Endothelial cell of umbilical vein (primary cell): ENCODE measurements at regions not wholly inside any gene's neighbourhood (a gene's known extent, or its start where the extent isn't known, plus 50 kb on each side); places are given as distances from the start of the nearest gene placed in this dataset.

Source experiments
- BruUV-seq: library from RNA; stranded (reverse); fragments of 400-500 nt; replicated peaks from 2 replicates; lab custom pipeline; 2021; lab: Mats Ljungman, UMichigan
- CTCF ChIA-PET: fragments of 300-600, 350-600 bp; sonication (Branson Sonifier 250); formaldehyde crosslinking; loops from one replicate; lab custom pipeline; 2021; ENCODE audit warnings: antibody characterized with exemption, inconsistent platforms; lab: Charles Lee
- POLR2A ChIA-PET: fragments of 300-600, 350-600 bp; sonication (Branson Sonifier 250); formaldehyde crosslinking; loops from one replicate; lab custom pipeline; 2021; ENCODE audit warnings: antibody characterized with exemption, inconsistent platforms; lab: Charles Lee
- DNase-seq: peaks from one replicate; pipeline ENCODE4 v3.0.0-alpha.2; 2011; ENCODE audit warnings: low read depth, low spot score
- FAIRE-seq: peaks from 2 replicates; lab custom pipeline; 2011; peaks lifted over from hg19 to GRCh38; lab: Jason Lieb, UNC
- H2AFZ ChIP-seq: 2 replicates; pipeline ENCODE4 v1.6.0; 2012; ENCODE audit warnings: low read depth, low read length, control low read depth, inconsistent platforms
- H3K27ac ChIP-seq: 2 replicates; pipeline ENCODE4 v1.5.1; 2011; ENCODE audit warnings: low read depth, mild to moderate bottlenecking, control low read depth, low read length, moderate library complexity; ENCODE audit not compliant: insufficient read depth
- H3K27me3 ChIP-seq, 2 experiments: 2 replicates each; pipeline versions ENCODE4 v1.6.0 to v1.6.1; 2011; ENCODE audit warnings: low read length in 2 of 2, mixed read lengths in 1 of 2; ENCODE audit not compliant: control insufficient read depth in 2 of 2, insufficient read depth in 2 of 2
- H3K36me3 ChIP-seq, 2 experiments: 2 replicates in 1 of 2; 3 replicates in 1 of 2; pipeline ENCODE4 v1.5.1; 2011; ENCODE audit warnings: low read length in 2 of 2, mild to moderate bottlenecking in 1 of 2, moderate library complexity in 1 of 2; ENCODE audit not compliant: control insufficient read depth in 2 of 2, insufficient read depth in 2 of 2; ENCODE audit errors: extremely low read depth in 1 of 2
- H3K4me1 ChIP-seq: 3 replicates; pipeline ENCODE4 v1.5.1; 2011; ENCODE audit warnings: mild to moderate bottlenecking, low read length; ENCODE audit not compliant: control insufficient read depth, insufficient read depth; ENCODE audit errors: extremely low read depth
- H3K4me2 ChIP-seq: 2 replicates; pipeline ENCODE4 v1.6.1; 2011; ENCODE audit warnings: low read length, control low read depth, mixed read lengths; ENCODE audit not compliant: insufficient read depth
- H3K4me3 ChIP-seq, 3 experiments: fragments of 200-600 bp in 1 of 3; sonication (generic), shearing (Covaris generic) in 1 of 3; replicated peaks in 1 of 3; 2 replicates each; pipeline ENCODE4 v1.5.1; 2011 to 2016; ENCODE audit warnings: control low read depth in 3 of 3, low read length in 3 of 3, mild to moderate bottlenecking in 2 of 3, inconsistent platforms in 1 of 3, low read depth in 1 of 3, moderate library complexity in 1 of 3; ENCODE audit not compliant: insufficient read depth in 1 of 3
- H3K79me2 ChIP-seq: 2 replicates; pipeline ENCODE4 v1.6.0; 2012; ENCODE audit warnings: low read length, inconsistent platforms; ENCODE audit not compliant: control insufficient read depth, insufficient read depth
- H3K9ac ChIP-seq: replicated peaks from 2 replicates; pipeline ENCODE3; 2011; ENCODE audit warnings: low read length, control low read depth; ENCODE audit not compliant: insufficient read depth; ENCODE audit errors: extremely low read depth
- H3K9me1 ChIP-seq: replicated peaks from 3 replicates; pipeline ENCODE4 v1.6.0; 2011; ENCODE audit warnings: mild to moderate bottlenecking, low read length; ENCODE audit not compliant: control insufficient read depth, insufficient read depth; ENCODE audit errors: extremely low read depth
- H3K9me3 ChIP-seq: replicated peaks from 2 replicates; pipeline ENCODE4 v1.5.1; 2012; ENCODE audit warnings: low read length, inconsistent platforms; ENCODE audit not compliant: control insufficient read depth, insufficient read depth
- H4K20me1 ChIP-seq: replicated peaks from 2 replicates; pipeline ENCODE3; 2011; ENCODE audit warnings: mild to moderate bottlenecking, low read length; ENCODE audit not compliant: control insufficient read depth, insufficient read depth; ENCODE audit errors: extremely low read depth
- EZH2 ChIP-seq: IDR thresholded peaks from 2 replicates; pipeline ENCODE4 v1.6.1; 2012; ENCODE audit warnings: borderline replicate concordance, low read depth, mild to moderate bottlenecking, moderate library complexity, low read length, inconsistent platforms; ENCODE audit not compliant: severe bottlenecking
- FOS ChIP-seq: IDR thresholded peaks from 2 replicates; pipeline ENCODE4 v1.6.1; 2011; ENCODE audit warnings: mild to moderate bottlenecking, low read length, moderate library complexity, borderline replicate concordance; ENCODE audit not compliant: insufficient read depth
- GATA2 ChIP-seq: IDR thresholded peaks from 2 replicates; pipeline ENCODE4 v1.7.0; 2011; ENCODE audit warnings: low read depth, mild to moderate bottlenecking, moderate library complexity, mixed read lengths, low read length; ENCODE audit not compliant: insufficient read length, insufficient read depth
- JUN ChIP-seq: IDR thresholded peaks from 2 replicates; pipeline ENCODE4 v1.6.1; 2011; ENCODE audit warnings: borderline replicate concordance, low read depth; ENCODE audit not compliant: insufficient read length, insufficient read depth
- MAX ChIP-seq: IDR thresholded peaks from 2 replicates; pipeline ENCODE4 v1.6.1; 2011; ENCODE audit not compliant: insufficient read depth, insufficient read length
- MYC ChIP-seq: IDR thresholded peaks from one replicate; pipeline ENCODE4 v1.6.1; 2011; ENCODE audit warnings: mild to moderate bottlenecking, low read depth, low read length
- POLR2A ChIP-seq: IDR thresholded peaks from 2 replicates; pipeline ENCODE4 v1.6.1; 2012; ENCODE audit warnings: low read depth, mild to moderate bottlenecking, control low read depth, low read length
- POLR2AphosphoS5 ChIP-seq: IDR thresholded peaks from 2 replicates; pipeline ENCODE4 v1.6.1; 2012; ENCODE audit warnings: low read depth, mild to moderate bottlenecking, control low read depth, low read length, moderate library complexity; ENCODE audit not compliant: insufficient read depth
- dilution Hi-C: fragments of 300-500 bp; cut with MboI; formaldehyde crosslinking; loops from one replicate; pipeline ENCODE4 v1.15.0; 2019; ENCODE audit warnings: low sequenced_read_pairs; ENCODE audit not compliant: extremely low pct_ligation_motif_present
- intact Hi-C: fragments of 100-400 bp; cut with micrococcal nuclease; formaldehyde crosslinking; loops from one replicate; pipeline ENCODE4 v1.10.0; 2022
- TF ChIP-seq, protein P1 (sequence below), 2 donors: IDR thresholded peaks; 1 replicate in 1 of 2; 2 replicates in 1 of 2; pipeline ENCODE4 v1.5.1; 2011; ENCODE audit warnings: low read length in 2 of 2, mild to moderate bottlenecking in 2 of 2, moderate library complexity in 2 of 2, control low read depth in 1 of 2, inconsistent platforms in 1 of 2, low read depth in 1 of 2; ENCODE audit not compliant: insufficient read depth in 1 of 2; ENCODE audit errors: extremely low read depth in 1 of 2

- H3K9me1 ChIP-seq = no peaks in the 10 kb centered on the region
Measured at GRCh38 chr2:48065096-48065495, 158.8 kb upstream of the FBXO11 start.

More at GRCh38 chr2:48065096-48065495, 158.8 kb upstream of the FBXO11 start:
- H3K27me3 ChIP-seq = peaks cover 3 to 11% of the 10 kb centered on the region in 2 experiments
- H3K4me2 ChIP-seq = no peak overlapping the region
- H3K27ac ChIP-seq = no peak overlapping the region
- H3K9me3 ChIP-seq = no peaks in the 10 kb centered on the region
- no peak overlapping the region for H2AFZ ChIP-seq
- DNase-seq = no peak
- ChIA-PET POLR2A (no interaction called here), CTCF (no interaction called here)
- no peaks in the 10 kb centered on the region for H3K36me3 ChIP-seq
- TF ChIP-seq, protein P1, sequence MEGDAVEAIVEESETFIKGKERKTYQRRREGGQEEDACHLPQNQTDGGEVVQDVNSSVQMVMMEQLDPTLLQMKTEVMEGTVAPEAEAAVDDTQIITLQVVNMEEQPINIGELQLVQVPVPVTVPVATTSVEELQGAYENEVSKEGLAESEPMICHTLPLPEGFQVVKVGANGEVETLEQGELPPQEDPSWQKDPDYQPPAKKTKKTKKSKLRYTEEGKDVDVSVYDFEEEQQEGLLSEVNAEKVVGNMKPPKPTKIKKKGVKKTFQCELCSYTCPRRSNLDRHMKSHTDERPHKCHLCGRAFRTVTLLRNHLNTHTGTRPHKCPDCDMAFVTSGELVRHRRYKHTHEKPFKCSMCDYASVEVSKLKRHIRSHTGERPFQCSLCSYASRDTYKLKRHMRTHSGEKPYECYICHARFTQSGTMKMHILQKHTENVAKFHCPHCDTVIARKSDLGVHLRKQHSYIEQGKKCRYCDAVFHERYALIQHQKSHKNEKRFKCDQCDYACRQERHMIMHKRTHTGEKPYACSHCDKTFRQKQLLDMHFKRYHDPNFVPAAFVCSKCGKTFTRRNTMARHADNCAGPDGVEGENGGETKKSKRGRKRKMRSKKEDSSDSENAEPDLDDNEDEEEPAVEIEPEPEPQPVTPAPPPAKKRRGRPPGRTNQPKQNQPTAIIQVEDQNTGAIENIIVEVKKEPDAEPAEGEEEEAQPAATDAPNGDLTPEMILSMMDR (IDR thresholded peaks at IDR 0.05; ENCODE audit: extremely low read depth in 1 of 2, insufficient read depth in 1 of 2, low read depth in 1 of 2, low read length in 2 of 2) = no peak
- TF ChIP-seq MYC (no peak), FOS (no peak), POLR2AphosphoS5 (no peak), GATA2 (no peak), POLR2A (no peak), JUN (no peak), EZH2 (no peak), MAX (no peak)
- BruUV-seq = no TSS peak
- no peak overlapping the region for H3K9ac ChIP-seq
- dilution Hi-C loops (no loop called here), intact Hi-C loops (no loop called here)
- FAIRE-seq = no peak
- H3K79me2 ChIP-seq = no peaks in the 10 kb centered on the region
- H4K20me1 ChIP-seq = no peaks in the 10 kb centered on the region
- H3K4me1 ChIP-seq = no peaks in the 10 kb centered on the region
- H3K4me3 ChIP-seq = no peak overlapping the region
